ENCODE measurements at regions not wholly inside any gene's neighbourhood (a gene's known extent, or its start where the extent isn't known, plus 50 kb on each side); places are given as distances from the start of the nearest gene placed in this dataset.

DNA sequence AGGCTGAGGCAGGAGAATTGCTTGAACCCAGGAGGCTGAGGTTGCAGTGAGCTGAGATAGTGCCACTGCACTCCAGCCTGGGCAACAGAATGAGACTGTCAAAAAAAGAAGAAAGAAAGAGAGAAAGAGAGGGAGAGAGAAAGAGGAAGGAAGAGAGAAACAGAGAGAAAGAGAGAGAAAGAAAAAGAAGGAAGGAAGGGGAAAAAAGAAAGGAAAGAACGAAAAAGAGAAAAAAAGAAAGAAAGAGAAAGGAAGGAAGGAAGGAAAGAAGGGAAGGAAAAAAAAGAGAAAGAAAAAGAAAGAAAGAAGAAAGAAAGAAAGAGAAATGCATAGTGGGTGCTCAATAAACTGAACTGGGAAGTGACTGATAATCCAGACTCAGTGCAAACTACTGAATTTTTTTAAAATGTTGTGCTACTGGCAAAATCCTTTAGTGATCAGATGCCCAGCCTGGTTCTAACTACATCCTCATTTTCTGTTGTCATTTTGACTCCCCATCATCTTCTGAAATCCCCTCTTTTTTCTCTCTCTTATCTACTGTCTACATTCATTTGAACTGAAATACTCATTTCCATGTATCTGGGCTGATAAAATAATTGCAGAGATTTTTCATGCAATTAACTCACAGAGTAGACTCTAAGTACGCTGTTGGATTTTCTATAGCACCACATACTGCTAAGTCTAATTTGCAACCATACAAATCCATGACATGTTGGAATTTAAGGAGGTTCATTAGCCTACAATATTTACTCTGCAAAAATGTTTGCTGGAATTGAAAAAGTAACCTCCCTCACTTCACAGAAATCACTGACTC lies 85.3 kb upstream of the HIVEP1 start:
- no peak for DNase-seq

DNA sequence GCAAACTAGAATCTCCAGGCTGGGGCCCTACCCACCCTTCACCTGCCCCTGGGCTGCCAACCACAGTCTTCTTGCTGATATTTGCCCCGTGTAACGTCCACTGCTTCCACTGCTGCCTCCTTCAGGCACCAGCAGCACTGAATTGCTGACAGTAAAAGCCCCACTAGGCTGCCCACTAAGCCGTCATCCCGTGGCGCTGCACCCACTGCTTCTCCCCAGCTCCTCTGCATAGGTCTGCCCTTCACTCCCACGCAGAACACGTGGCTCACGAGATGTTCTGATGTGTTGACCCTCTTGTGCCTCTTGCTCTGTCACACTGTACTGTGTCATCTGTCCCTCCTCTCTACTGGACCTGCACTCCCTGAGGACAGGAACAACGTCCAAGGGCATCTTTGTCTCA lies 86.3 kb upstream of the HIVEP1 start:
- DNase-seq, result no peak

DNA sequence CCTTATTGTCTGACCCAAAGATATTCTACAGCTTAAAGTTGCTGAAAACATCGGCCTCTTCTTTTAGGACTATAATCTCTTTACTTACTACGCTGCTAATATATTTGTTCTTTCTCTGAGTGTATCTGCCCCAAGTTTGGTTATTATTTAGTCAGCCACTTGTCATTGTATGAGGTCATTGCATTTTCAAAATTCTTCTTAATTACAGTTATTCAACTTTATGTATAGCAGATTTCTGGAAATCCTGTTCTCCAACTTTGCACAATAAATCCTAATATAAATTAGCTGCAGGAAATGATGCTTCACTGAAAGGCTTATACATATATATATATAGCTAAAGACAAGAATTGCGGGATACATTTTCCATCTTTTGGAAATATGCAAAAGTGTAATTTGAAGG lies 88.5 kb upstream of the HIVEP1 start:
- no peak for DNase-seq

DNA sequence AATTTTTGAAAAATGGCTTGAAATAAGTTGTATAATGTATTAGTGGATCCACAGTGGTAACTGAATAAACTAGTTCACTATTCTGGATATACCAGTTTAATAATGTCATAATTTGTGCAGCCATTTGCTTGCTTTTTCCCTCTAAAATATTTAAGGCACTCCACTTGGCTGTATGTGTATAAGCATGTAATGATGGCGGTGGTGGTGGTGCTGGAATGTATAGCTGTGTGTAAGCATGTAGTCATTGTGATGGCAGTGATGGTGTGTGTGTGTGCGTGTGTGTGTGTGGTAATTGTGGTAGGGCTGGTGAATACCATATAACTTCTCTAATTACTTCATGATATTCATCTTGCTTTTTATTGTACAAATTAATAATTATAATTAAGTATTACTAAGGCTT lies 89.2 kb upstream of the HIVEP1 start:
- DNase-seq, result no peak

DNA sequence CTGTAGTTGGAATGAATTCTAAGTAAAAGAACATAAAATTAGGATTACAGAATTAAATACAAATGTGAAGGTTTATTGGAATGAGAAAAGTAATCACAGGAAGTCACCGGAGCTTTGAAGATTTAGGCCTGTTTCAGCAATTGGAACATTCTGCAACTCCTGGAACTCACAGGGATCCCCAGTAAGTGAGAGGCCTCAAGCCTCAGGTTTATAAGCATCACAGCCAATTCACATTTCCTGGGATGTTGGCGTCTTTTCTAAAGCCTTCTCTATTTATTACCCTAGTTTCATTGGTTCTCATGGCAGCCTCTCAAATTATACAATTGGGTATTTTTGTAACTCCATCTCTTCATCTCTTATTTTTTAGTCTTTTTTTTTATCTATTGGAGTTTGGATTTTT lies 90.4 kb upstream of the HIVEP1 start:
- no peak for DNase-seq

DNA sequence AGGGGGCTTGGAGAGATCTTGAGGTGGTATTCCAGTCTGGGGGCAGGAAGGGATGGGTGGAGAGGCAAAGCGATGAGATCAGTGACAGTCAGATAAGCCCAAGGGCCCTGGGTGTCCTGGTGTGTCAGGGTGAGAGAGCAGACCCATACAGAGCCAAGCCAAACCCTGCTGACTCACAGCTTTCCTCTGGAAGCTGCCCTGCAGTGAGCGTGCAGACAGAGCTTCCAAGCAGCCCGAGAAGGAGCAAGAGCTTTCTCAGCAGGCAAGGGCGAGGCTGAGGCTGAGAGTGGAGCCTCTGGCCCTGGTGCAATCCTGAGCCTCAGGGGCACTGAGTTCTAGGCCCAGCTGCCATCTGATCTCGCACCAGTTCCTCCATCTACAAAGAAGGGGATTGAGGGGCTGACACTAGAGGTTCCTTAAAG lies 91.1 kb upstream of the HIVEP1 start:
- DNase-seq, result no peak

DNA sequence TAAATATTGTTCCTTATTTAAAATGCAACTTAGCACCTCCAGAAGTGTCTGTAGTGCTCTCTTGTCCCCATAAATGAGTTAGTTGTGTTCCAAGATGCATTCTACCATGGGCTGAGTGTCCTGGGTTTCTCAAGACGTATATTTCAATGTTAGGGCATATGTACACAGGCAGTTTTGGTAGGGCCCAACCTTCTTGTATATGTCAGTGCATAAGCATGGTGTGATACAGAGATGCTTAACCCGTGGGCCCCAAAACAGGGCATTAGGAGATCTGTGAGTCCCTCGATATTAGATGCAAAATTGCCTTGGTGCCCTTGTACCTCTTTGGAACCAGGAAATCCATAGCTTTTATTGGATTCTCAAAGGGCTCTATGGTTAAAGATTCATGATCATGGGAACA lies 91.5 kb upstream of the HIVEP1 start:
- DNase-seq, result no peak

DNA sequence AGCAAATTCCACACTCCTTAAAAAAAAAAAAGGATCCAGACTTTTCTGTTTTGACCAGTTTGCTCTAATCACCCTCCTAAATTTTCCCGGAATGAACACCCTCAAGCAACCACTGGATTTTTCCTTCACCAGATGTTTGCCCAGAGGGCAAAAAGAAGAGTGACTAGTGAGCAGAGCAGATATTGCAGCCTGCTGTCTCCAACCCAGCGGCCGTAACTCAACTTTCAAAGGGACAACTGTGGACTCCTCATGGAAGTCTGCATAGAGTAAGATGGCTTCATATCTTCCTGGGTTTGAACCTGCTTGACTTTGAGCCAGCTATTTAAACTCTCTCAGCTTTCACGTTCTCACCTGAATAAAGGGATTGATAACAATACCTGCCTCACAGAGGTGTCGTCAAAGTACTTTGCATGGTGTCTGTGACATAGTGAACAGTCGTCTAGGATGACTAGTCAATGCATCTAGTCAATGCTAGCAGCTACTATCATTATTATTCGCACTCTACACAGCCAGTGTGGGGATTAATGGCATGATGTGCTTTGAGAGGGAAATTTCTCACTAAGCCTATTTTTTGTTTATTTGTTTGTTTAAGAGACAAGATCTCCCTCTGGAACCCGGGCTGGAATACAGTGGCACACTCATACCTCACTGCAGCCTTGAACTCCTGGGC lies 92.2 kb upstream of the HIVEP1 start:
- DNase-seq, result no peak

DNA sequence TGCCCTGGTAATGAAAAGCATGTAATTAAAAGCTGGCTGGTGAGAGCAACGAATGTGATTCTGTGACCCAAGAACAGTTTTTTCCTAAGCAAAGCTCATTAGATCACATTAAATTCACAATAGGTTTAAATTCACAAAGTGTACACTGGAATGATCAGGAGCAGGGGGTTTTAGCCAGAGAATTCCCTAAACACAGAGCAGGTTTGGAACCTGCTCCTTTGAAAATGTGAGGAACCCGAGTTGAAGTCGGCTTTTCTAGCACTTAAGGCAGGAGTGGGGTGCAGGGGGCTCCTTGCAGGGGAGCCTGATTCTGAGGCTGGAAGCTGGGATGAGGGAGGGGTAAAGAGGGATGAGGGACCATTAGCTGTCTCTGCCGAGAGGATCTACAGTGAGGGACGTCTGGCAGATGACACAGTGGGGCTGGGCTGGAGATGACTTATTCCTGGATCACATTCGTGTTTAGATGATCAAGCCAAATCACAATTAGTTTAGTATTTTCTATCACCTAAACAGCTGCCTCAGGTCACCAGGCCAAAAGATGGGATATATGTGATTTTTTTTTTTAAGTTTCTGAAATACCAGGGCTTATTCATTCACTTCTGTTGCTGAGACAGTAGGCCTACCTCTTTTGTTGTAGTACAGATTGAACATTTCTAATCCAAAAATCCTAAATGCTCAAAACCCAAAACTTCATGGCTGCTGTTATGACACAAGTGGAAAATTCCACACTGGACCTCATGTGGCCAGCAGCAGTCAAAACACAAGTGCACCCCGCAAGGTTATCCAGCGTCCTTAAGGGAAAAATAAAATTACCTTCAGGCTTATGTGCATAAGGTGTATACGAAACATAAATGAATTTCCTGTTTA lies 93.1 kb upstream of the HIVEP1 start:
- no peak for DNase-seq

DNA sequence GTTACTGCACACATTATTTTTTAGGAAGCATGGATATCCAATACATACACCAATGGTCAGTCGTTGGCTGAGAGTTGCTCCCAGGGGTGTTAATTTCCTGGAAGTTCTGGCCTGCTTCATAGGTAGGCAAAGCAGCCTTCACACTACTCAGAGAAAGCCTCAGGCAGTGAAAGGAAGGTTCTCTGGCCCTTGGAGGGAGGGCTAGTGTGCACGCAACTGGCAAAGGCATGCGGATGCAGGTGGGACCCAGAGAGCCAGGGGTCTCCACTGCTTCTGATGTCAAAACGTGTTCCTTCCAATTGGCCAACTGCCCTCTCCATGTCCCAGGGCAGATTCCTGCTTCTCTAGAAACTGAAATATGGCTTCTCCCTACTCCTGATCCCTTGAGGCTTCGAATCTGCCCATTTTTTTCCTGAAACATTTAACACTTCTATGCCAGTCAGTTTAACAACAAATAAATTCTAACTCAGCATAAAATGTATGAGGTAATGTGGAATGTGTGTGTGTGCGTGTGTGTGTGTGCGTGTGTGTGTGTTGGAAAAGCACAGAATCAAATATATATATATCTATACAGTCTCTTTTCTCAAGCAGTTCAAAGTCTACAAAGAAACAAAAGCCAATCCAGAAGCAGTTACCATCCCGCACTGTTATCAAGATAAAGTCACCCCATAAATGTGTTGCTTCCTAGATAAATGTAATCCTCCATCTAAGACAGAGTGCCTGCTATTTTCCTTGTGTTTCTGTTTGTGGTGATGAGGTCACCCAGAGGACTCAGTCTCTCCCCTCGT lies 94.0 kb upstream of the HIVEP1 start:
- DNase-seq, result no peak

DNA sequence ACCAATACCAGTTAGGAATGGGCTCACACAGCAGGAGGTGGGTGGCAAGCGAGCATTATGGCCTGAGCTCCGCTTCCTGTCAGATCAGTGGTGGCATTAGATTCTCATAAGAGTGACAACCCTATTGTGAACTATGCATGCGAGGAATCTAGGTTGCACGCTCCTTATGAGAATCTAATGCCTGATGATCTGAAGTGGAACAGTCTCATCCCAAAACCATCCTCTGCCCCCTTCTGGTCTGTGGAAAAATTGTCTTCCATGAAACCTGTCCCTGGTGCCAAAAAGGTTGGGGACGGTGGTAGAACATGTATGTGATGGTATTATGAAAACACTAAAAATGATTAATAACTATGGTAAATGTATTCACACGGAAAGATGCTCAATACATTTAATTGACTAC lies 99.7 kb upstream of the HIVEP1 start:
- no peak for DNase-seq

DNA sequence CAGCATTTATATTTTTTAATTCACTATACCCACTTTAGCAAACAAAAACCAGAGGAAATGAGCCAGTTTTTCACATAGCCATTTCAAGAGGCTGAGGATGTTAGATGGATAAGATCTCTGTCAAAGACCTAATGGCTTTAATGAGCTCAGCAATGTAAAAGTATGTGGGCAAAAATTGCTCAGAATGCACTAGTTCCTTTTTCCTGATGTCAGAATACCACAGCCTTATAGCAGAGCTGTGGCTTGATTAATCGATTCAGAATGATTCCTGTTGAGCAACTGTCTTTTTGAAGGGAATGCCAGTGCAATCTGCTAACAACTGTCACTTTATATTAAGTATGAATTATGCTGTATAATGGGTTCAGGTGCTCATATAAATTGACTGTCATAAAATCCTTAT lies 100.6 kb upstream of the HIVEP1 start:
- no peak for DNase-seq

DNA sequence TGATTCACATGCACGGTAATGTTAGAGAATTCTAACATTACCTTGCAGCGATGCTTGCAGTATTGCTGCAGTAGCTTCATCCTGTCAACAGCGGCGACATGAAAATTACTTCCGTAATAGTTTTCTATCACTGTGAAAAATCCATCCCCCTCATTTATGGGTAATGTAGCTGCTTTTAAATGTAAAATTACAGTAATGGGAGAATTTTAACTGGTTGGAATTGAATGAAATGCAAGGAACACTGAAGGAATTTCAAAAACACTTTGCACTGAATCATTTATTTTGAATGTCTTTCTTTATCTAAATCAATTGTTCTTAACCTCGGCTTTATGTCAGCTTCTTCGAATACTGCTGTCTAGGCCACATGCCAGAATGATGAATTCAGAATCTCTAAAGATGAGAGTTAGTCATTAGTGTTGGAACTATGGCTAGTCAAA lies 102.4 kb upstream of the HIVEP1 start:
- peak in 7 of 56 donors; percentile 5 to 34 (median 14) for DNase-seq

DNA sequence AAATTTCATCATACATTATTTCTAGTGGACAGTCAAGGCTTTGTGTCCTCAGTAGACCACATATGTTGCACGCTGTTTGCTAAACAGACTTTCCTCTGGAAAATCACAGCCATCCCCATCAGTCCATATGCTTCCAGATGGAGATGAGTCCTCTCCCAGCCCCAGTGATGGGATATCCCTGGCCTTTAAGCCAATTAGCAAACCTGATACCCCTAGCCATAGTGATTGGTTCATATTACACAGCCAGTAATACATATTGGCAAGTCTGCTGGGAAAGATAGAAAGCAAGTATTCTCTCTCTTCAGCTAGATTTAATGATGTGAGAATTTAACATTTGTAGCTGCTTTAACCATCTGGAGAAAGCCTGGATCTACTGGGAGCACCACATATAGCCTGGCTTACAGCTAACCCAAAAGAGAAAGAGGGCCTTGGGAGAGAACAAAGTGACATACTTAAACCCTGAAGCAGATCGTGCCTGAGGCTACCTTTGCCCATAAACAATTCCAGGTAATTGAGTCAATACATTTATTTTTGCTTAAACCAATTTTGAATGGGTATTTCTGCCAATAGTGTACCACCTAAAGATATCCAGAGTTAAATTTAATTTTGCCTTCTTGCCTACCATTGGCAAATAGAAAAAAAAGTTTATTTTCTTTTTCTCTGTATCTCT lies 103.5 kb upstream of the HIVEP1 start:
- no peak for DNase-seq

DNA sequence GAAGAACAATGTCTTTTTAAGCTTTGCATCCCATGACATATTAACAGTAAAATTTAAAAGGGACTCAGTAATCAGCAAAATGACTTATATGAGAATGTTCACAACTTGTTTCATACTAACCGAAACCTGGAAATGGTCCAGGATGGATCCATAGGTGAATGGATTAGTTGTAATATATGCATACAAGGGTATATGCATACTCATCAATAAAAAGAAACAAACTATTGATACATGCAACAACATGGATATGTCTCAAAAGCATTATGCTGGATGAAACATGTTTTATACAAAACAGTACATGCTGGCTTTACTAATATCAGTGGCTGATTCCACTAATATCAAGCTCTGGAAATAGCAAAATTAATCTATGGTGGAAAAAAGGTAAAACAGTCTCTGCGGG lies 108.5 kb upstream of the HIVEP1 start:
- DNase-seq, result no peak

DNA sequence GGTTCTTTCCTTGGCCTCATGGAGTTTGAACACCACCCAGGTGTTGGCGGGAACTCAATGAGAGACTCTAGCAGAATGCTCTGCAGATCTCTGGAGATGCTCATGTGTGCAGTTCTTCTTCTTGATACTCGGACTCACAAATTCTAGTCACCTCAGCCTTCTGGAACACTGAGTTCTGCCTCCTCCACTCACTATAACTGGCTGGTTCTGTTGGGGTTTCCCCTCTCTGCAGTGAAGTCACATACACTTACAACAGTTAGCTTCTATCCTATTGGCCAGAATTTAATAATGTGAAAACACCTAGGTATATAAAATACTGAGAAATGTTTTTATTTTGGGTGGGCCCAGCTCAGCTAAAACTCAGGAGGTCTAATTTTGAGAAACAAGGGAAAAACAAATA lies 109.6 kb upstream of the HIVEP1 start:
- no peak for DNase-seq

DNA sequence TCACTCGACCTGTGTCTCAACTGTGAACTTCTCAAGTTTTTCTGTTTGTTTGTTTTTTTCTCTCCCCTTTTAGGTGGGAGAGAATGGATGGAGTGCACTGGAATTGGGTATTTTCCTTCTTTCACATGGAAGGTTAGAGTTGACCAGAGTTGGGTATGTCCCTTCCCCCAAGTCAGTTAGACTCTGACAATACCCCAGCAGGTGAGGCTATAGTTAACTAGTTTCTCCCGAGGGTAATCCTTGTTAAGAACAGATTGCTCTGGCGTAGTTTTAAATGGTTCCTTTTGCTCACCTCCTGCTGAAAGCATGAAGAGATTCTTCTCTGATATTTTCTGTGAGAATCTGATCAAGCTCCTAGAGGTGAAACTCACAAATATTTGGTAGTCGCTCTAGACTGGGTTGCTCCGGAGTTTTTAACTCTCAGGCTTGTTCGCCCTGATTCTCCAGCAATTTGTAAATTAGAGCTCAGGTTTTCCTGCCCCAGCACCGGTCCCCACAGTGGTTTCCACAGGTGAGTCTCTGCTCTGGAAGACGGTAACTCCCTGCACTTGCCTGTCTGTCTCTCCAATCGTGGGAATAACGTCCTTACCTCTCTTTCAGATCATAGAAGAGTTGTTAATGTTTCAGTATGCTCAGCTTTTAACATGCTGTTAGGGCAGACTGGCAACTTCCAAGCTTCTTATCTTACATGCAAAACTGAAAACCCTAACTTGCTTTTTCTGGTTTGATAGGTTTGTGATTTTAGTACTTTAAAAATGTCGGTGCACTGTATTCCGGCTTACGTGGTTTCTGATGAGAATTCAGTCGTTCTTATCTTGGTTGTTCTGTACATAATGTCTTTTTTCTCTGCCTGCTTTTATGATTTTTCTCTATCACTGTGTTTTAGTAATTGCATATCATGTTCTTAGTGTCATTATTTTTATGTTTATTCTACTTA lies 111.2 kb upstream of the HIVEP1 start:
- no peak for DNase-seq

DNA sequence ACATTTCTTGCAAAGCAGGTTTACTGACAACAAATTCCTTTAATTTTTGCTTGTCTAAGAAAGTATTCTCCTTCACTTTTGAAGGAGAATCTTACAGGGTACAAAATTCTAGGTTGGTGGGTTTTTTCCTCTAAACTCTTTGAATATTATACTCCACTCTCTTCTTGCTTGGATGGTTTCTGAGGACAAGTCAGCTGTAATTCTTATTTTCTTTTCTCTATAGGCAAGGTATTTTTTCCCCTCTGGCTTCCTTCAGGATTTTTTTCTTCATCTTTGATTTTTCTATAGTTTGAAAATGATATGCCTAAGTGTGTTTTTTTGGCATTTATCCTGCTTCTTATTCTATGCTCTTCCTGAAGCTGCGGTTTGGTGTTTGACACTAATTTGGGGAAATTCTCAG lies 112.5 kb upstream of the HIVEP1 start:
- no peak for DNase-seq

DNA sequence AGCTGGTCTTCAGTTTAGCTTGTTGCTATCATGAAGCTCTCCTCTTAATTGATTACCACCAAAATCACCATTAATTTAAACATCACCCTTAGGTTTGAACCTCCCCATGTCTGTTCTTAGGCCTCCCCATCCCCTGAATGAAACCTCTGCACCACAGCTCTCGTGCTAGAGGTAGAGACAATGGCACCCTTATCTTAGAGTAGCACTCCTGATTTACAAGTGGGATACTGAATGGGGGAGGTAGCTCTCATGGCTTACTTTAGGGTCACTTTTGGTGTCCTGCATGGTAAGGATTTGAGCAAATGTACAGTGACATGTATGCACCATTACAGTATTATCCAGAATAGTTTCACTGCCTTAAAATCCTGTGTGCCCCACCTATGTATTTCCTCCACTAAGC lies 115.6 kb upstream of the ADTRP start:
- DNase-seq, result no peak

DNA sequence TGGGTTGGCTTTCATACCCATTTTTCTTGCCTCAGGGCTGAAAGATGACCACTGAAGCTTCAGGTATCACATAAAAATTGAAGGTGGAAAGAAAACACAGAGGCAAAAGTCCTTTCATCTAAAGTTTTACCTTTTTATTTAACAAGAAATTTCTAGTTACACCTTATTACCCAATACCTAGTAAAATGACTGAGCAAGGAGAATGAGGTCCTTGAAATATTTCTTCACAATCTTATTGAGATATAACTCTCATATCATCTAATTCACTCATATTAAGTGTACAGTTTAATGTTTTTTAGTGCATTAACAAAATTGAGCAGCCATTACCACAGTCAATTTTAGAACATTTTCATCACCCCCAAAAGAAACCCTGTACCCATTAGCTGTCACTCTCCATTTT lies 112.9 kb upstream of the ADTRP start:
- DNase-seq, result no peak
